B cell (primary cell): ENCODE measurements at regions not wholly inside any gene's neighbourhood (a gene's known extent, or its start where the extent isn't known, plus 50 kb on each side); places are given as distances from the start of the nearest gene placed in this dataset.

Source experiments
- ATAC-seq: fragments of 200-7000 bp; cut with Tn5 transposase; one replicate; pipeline ENCODE4 v1.10.0; 2021; ENCODE audit warnings: low read depth, mild to moderate bottlenecking, moderate number of reproducible peaks, moderate library complexity
- CTCF ChIA-PET: fragments of 350-600 bp; sonication (Branson Sonifier 250); formaldehyde crosslinking; loops from one replicate; lab custom pipeline; 2021; ENCODE audit warnings: antibody characterized with exemption, inconsistent platforms; lab: Charles Lee
- POLR2A ChIA-PET: fragments of 350-600 bp; sonication (Branson Sonifier 250); formaldehyde crosslinking; loops from one replicate; lab custom pipeline; 2021; ENCODE audit warnings: antibody characterized with exemption; lab: Charles Lee
- DNase-seq: peaks from one replicate; pipeline ENCODE4 v3.0.0; 2013
- H2AFZ ChIP-seq: 2 replicates; pipeline ENCODE4 v1.6.1; 2012; ENCODE audit warnings: mild to moderate bottlenecking, low read depth, low read length; ENCODE audit not compliant: insufficient read depth, poor library complexity, severe bottlenecking
- H3K27ac ChIP-seq, 2 donors: 1 replicate in 1 of 2; 2 replicates in 1 of 2; pipeline ENCODE4 v1.5.1; 2012 to 2013; ENCODE audit warnings: low read length in 2 of 2, mild to moderate bottlenecking in 2 of 2, moderate library complexity in 1 of 2
- H3K27me3 ChIP-seq, 4 experiments: fragments of 200-600 bp in 1 of 4; sonication (generic) in 1 of 4; replicated peaks in 1 of 4; 1 replicate in 2 of 4; 2 replicates in 2 of 4; pipeline versions ENCODE4 v1.6.1 to v1.7.0; 2013 to 2016; ENCODE audit warnings: low read length in 3 of 4, mild to moderate bottlenecking in 2 of 4, mixed read lengths in 1 of 4, moderate library complexity in 1 of 4; ENCODE audit not compliant: insufficient read depth in 4 of 4, control insufficient read depth in 3 of 4; ENCODE audit errors: control extremely low read depth in 1 of 4
- H3K36me3 ChIP-seq, 2 experiments: replicated peaks in 1 of 2; 1 replicate in 1 of 2; 2 replicates in 1 of 2; pipeline versions ENCODE4 v1.6.1 to v1.7.1; 2013; ENCODE audit warnings: low read length in 1 of 2; ENCODE audit not compliant: insufficient read depth in 2 of 2, control insufficient read depth in 1 of 2; ENCODE audit errors: control extremely low read depth in 1 of 2, extremely low read depth in 1 of 2
- H3K4me1 ChIP-seq, 2 donors: fragments of 200-600 bp in 1 of 2; sonication (generic) in 1 of 2; 1 replicate in 1 of 2; 2 replicates in 1 of 2; pipeline versions ENCODE4 v1.5.1 to v1.6.1; 2013 to 2017; ENCODE audit warnings: low read length in 2 of 2; ENCODE audit not compliant: control insufficient read depth in 2 of 2, insufficient read depth in 2 of 2
- H3K4me2 ChIP-seq: replicated peaks from 2 replicates; pipeline ENCODE3; 2012; ENCODE audit warnings: mild to moderate bottlenecking, low read depth, low read length; ENCODE audit not compliant: poor library complexity, severe bottlenecking
- H3K4me3 ChIP-seq, 5 experiments: fragments of 200-600 bp in 1 of 5; sonication (generic) in 1 of 5; 1 replicate in 3 of 5; 2 replicates in 2 of 5; pipeline versions ENCODE4 v1.5.1 to v1.7.0; 2011 to 2016; ENCODE audit warnings: low read length in 4 of 5, mild to moderate bottlenecking in 4 of 5, low read depth in 2 of 5, control low read depth in 1 of 5, moderate library complexity in 1 of 5; ENCODE audit not compliant: insufficient read depth in 1 of 5; ENCODE audit errors: control extremely low read depth in 1 of 5, extremely low read depth in 1 of 5
- H3K79me2 ChIP-seq: fragments of 200-600 bp; sonication (generic); one replicate; pipeline ENCODE4 v1.6.0; 2016; ENCODE audit warnings: low read length; ENCODE audit not compliant: control insufficient read depth, insufficient read depth
- H3K9ac ChIP-seq: fragments of 200-600 bp; sonication (generic); 2 replicates; pipeline ENCODE4 v1.6.1; 2017; ENCODE audit warnings: mild to moderate bottlenecking, low read length, moderate library complexity
- H3K9me3 ChIP-seq, 3 donors: one replicate each; pipeline versions ENCODE4 v1.6.1 to v1.7.1; 2013; ENCODE audit warnings: low read length in 2 of 3; ENCODE audit not compliant: control insufficient read depth in 2 of 3, insufficient read depth in 1 of 3; ENCODE audit errors: control extremely low read depth in 1 of 3
- H4K20me1 ChIP-seq: 2 replicates; pipeline ENCODE4 v1.6.0; 2012; ENCODE audit warnings: mild to moderate bottlenecking, low read length; ENCODE audit not compliant: insufficient read depth, control insufficient read depth, poor library complexity, severe bottlenecking
- H3K27ac Mint-ChIP-seq: one replicate; pipeline ENCODE4 v1.8.0; 2021; ENCODE audit warnings: mixed read lengths
- H3K27me3 Mint-ChIP-seq: one replicate; pipeline ENCODE4 v1.8.0; 2021; ENCODE audit warnings: mixed read lengths
- H3K4me1 Mint-ChIP-seq: one replicate; pipeline ENCODE4 v1.8.0; 2021; ENCODE audit warnings: mixed read lengths
- H3K4me3 Mint-ChIP-seq: one replicate; pipeline ENCODE4 v1.8.0; 2021; ENCODE audit warnings: mixed read lengths
- H3K9me3 Mint-ChIP-seq: one replicate; pipeline ENCODE4 v1.8.0; 2022; ENCODE audit warnings: mixed read lengths; ENCODE audit not compliant: insufficient read depth
- EZH2 ChIP-seq: IDR thresholded peaks from 2 replicates; pipeline ENCODE4 v1.6.1; 2012; ENCODE audit warnings: borderline replicate concordance, low read depth, mild to moderate bottlenecking, moderate library complexity, low read length; ENCODE audit not compliant: insufficient read depth, poor library complexity, severe bottlenecking
- WGBS: methylation state at CpG from one replicate; pipeline ENCODE4 v1.1.5; 2013; ENCODE audit warnings: missing lambda C conversion rate; ENCODE audit not compliant: insufficient coverage; 5-methylcytosine and 5-hydroxymethylcytosine counted together
- intact Hi-C: fragments of 100-400 bp; cut with micrococcal nuclease; formaldehyde crosslinking; loops from one replicate; pipeline ENCODE4 v1.10.0; 2022
- TF ChIP-seq, protein P1 (sequence below): fragments of 200-600 bp; IDR thresholded peaks from one replicate; pipeline ENCODE4 v1.8.0; 2022; ENCODE audit warnings: antibody characterized with exemption, mild to moderate bottlenecking

DNA sequence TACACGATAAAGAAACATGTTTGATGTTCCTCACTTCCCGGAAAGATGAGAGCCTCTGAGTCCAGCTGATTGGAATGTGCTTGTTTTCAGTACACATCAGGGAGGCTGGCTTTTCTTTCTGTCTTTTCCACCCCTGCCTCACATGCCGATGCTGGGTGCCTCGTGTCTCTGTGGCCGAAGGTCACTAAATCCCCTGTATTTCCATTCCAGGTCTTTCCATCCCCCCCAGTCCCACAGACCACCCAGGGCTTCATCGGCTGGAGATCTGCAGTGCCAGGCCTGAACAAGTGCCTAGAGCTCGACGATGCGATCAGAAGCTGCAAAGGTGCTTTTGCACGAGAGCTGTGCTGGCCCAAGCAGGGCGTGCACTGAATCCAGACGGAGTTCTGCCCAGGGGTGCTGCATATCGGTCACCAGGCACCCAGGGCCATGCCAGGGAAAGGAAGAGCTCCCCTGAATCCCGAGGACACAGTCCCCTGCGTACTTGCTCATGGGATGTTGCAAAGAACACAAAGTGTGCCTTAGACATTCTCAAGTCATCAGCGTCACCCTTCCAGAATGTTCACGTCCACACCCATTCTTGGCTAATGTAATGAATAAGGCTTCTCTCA lies 67.9 kb downstream of the ANKRD60 start:
- POLR2A ChIA-PET: no interaction called here

DNA sequence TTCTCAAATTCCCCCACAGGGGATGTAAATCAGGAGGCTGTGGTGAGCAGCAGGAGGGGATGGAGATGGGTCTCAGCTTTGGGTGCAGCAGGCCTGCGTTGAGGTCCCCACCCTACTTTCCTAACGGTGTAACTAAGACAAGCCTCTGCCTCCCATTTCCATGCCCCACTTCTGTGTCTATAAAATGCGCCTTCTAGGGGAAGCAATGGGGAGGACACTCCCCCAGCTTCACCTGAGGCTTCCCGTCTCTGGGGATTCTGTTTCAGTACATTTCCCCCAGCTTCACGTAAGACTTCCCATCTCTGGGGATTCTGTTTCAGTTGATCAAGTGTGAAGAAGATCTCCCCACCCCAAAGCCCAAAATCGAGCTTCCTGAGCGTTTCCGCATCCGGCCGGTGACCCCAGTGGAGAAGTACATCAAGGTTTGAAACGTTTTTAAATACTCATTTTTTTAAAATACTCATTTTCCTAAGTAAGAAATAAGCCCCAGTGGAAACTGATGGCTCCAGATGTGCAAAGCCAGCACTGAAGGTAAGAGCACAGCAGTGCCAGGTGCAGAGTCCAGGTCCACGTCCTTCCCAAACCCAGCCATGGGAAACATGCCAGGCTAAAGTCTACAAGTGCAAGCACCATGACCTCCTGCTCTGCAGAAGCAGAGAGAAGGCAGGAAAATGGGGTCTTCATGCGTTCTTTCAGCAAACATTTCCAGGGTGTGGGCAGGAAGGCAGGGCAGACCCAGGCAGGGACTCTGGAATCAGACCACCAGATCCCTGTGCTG lies 73.1 kb downstream of the ANKRD60 start:
- Histone ChIP-seq H4K20me1 (no peaks in the 10 kb centered on the region), H3K4me2 (no peak overlapping the region), H3K27me3 (peaks cover 0 to 11% (median 0%) of the 10 kb centered on the region in 4 experiments), H3K9me3 (no peaks in the 10 kb centered on the region), H3K9ac (no peak overlapping the region), H3K79me2 (no peaks in the 10 kb centered on the region), H2AFZ (no peak overlapping the region), H3K4me1 (no peaks in the 10 kb centered on the region), H3K36me3 (no peaks in the 10 kb centered on the region), H3K27ac (no peak overlapping the region), H3K4me3 (no peak overlapping the region)
- Mint-ChIP-seq H3K4me1 (peaks cover 2% of the 10 kb centered on the region), H3K27ac (no peak overlapping the region), H3K27me3 (peaks cover 28% of the 10 kb centered on the region), H3K4me3 (no peak overlapping the region), H3K9me3 (no peaks in the 10 kb centered on the region)
- ChIA-PET CTCF (interaction anchor here (0.7 to 1.3 kb wide), 2 partner anchors 10 to 25 kb away, joined by 3 to 4 read pairs; no protein-coding TSS in a partner anchor), POLR2A (no interaction called here)
- DNase-seq (no peak), ATAC-seq (no peak)
- TF ChIP-seq, protein P1, sequence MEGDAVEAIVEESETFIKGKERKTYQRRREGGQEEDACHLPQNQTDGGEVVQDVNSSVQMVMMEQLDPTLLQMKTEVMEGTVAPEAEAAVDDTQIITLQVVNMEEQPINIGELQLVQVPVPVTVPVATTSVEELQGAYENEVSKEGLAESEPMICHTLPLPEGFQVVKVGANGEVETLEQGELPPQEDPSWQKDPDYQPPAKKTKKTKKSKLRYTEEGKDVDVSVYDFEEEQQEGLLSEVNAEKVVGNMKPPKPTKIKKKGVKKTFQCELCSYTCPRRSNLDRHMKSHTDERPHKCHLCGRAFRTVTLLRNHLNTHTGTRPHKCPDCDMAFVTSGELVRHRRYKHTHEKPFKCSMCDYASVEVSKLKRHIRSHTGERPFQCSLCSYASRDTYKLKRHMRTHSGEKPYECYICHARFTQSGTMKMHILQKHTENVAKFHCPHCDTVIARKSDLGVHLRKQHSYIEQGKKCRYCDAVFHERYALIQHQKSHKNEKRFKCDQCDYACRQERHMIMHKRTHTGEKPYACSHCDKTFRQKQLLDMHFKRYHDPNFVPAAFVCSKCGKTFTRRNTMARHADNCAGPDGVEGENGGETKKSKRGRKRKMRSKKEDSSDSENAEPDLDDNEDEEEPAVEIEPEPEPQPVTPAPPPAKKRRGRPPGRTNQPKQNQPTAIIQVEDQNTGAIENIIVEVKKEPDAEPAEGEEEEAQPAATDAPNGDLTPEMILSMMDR: no peak
- TF ChIP-seq EZH2: no peak
- intact Hi-C loops: no loop called here
- 77% methylated on average over 3 of the region's 13 CpGs for WGBS

More for the DNA sequence above, 67.9 kb downstream of the ANKRD60 start:
- ATAC-seq (no peak), DNase-seq (no peak)
- Histone ChIP-seq H3K27me3 (no peaks in the 10 kb centered on the region), H3K79me2 (no peaks in the 10 kb centered on the region), H3K36me3 (no peaks in the 10 kb centered on the region), H2AFZ (no peak overlapping the region), H4K20me1 (no peaks in the 10 kb centered on the region), H3K27ac (no peak overlapping the region), H3K4me1 (no peaks in the 10 kb centered on the region), H3K9ac (no peak overlapping the region), H3K4me2 (no peak overlapping the region), H3K9me3 (no peaks in the 10 kb centered on the region), H3K4me3 (no peak overlapping the region)
- intact Hi-C loops: no loop called here
- Mint-ChIP-seq H3K4me1 (no peaks in the 10 kb centered on the region), H3K27ac (no peak overlapping the region), H3K9me3 (no peaks in the 10 kb centered on the region), H3K27me3 (peaks cover 3% of the 10 kb centered on the region), H3K4me3 (no peak overlapping the region)
- CTCF ChIA-PET: no interaction called here
- WGBS: 93% methylated on average over 13 of the region's 17 CpGs
- TF ChIP-seq EZH2: no peak
- TF ChIP-seq, protein P1: no peak
